ENCODE measurements at regions not wholly inside any gene's neighbourhood (a gene's known extent, or its start where the extent isn't known, plus 50 kb on each side); places are given as distances from the start of the nearest gene placed in this dataset.
A peak's percentile ranks its signal among the peaks of the same experiment; 100 is the strongest.

DNA sequence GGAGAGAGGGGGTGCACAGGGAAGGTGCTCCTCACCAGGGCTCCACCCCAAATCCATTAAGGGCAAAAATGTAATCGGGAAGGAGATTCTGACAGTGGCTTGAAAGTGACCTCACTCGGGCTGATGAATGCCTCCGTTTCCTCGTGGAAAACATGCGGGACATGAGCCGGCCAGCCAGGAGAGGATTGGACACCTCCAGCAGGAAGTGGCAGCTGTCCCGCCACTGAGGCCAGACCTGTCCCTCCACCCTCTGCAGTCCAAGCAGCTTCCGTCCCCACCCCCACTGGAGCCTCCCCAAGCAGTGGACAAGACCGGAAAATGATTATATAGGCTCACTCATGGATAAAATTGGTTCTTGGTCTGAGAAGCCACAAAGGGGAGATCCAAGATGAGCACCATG, 82.1 kb upstream of the CCL1 start:
- Histone ChIP-seq H3K27ac (ENCODE audit: low read length) (no peak overlapping the region), H3K9me3 (replicated peaks; ENCODE audit: control insufficient read depth, low read depth, low read length) (no peaks in the 10 kb centered on the region), H3K4me1 (ENCODE audit: control insufficient read depth, insufficient read depth, low read length) (no peaks in the 10 kb centered on the region), H3K36me3 (ENCODE audit: control insufficient read depth, insufficient read depth, low read length) (no peaks in the 10 kb centered on the region), H3K4me3 (ENCODE audit: low read length) (no peak overlapping the region), H3K27me3 (ENCODE audit: control insufficient read depth, insufficient read depth, low read length) (peaks cover 6% of the 10 kb centered on the region)
- no peak for DNase-seq
- WGBS (ENCODE audit: insufficient coverage) = 49% methylated on average over 5 of the region's 9 CpGs

- peaks cover 6% of the 10 kb centered on the region for H3K27me3 ChIP-seq (ENCODE audit: control insufficient read depth, insufficient read depth, low read length)
- H3K36me3 ChIP-seq (ENCODE audit: control insufficient read depth, insufficient read depth, low read length) = no peaks in the 10 kb centered on the region
- H3K9me3 ChIP-seq (replicated peaks; ENCODE audit: control insufficient read depth, low read depth, low read length) = no peaks in the 10 kb centered on the region
- no peaks in the 10 kb centered on the region for H3K4me1 ChIP-seq (ENCODE audit: control insufficient read depth, insufficient read depth, low read length)
- peak; percentile 13 for DNase-seq
- WGBS (ENCODE audit: insufficient coverage) = 50% methylated on average over 5 of the region's 12 CpGs
- no peak overlapping the region for H3K27ac ChIP-seq (ENCODE audit: low read length)
- H3K4me3 ChIP-seq (ENCODE audit: low read length) = no peak overlapping the region
Measured at GRCh38 chr17:34443619-34444469, 80.8 kb upstream of the CCL1 start.

- no peak for DNase-seq
- no peak overlapping the region for H3K27ac ChIP-seq (ENCODE audit: low read length)
- no peaks in the 10 kb centered on the region for H3K4me1 ChIP-seq (ENCODE audit: control insufficient read depth, insufficient read depth, low read length)
- H3K27me3 ChIP-seq (ENCODE audit: control insufficient read depth, insufficient read depth, low read length) = peaks cover 8% of the 10 kb centered on the region
- no peaks in the 10 kb centered on the region for H3K9me3 ChIP-seq (replicated peaks; ENCODE audit: control insufficient read depth, low read depth, low read length)
- no peaks in the 10 kb centered on the region for H3K36me3 ChIP-seq (ENCODE audit: control insufficient read depth, insufficient read depth, low read length)
- H3K4me3 ChIP-seq (ENCODE audit: low read length) = no peak overlapping the region
- 51% methylated on average over 7 of the region's 10 CpGs for WGBS (ENCODE audit: insufficient coverage)
Measured at GRCh38 chr17:34442387-34443111, 79.5 kb upstream of the CCL1 start.

DNA sequence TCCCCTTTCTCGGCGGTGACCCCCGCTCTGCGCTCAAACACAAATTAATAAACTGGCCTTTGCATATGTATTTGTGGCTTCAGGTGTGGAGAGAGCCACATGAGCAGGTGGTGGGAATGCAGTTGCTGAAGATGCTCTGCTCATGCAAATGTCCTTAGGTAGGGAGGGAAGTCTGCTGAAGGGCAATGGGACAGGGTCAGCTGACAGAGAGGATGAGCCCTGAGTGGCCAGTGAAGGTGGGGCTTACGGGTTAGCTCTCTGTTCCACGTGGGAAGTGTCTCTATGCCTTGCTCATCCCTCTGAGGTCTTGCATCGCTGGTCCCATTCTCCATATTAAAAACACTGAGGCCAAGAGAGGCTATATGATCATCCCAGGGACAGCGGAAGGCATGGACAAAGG, 74.2 kb upstream of the CCL1 start:
- Histone ChIP-seq H3K9me3 (replicated peaks; ENCODE audit: control insufficient read depth, low read depth, low read length) (no peaks in the 10 kb centered on the region), H3K27ac (ENCODE audit: low read length) (no peak overlapping the region), H3K4me3 (ENCODE audit: low read length) (no peak overlapping the region), H3K36me3 (ENCODE audit: control insufficient read depth, insufficient read depth, low read length) (no peaks in the 10 kb centered on the region), H3K4me1 (ENCODE audit: control insufficient read depth, insufficient read depth, low read length) (no peaks in the 10 kb centered on the region), H3K27me3 (ENCODE audit: control insufficient read depth, insufficient read depth, low read length) (peaks cover 6% of the 10 kb centered on the region)
- no peak for DNase-seq
- 80% methylated on average over 6 of the region's 8 CpGs for WGBS (ENCODE audit: insufficient coverage)

GRCh38 chr17:34436607-34437006, 73.6 kb upstream of the CCL1 start:
- no CpG with 5 or more reads among the region's 2 CpGs for whole genome bisulfite sequencing (ENCODE audit: insufficient coverage)

DNA sequence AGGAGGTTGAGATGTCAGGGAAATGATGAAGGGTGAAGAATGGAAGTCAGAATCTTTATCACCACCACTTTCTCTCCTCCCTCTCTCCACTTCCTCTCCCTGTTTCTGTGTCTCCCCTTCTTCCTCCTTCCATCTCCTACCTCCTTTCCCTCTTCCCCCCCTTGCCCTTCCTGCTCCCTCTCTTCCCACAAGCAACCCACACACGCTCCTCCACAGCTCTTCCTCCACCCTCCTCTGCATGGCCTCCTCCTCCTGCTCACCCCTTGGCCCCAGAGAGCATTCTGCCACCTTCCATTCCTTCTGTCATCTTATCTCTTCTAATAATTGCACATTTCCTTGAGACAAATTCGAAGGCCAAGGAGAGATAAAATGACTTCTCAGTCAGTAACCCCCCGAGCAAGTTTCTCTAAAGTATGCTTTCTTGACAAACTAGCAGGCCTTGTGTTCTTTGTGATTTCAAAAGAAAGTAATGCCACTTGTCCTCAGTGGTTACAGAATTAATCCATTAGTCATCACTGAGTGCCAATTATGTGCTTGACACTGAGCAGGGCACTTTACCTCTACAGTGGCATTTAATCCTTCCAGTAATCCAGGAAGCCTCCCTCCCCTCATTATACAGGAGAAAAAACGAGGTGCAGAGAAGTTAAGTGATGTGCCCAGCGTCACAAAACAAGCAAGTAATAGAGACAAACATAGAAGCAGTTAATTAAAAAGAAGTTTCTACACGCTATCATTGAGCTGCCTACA, 72.3 kb upstream of the CCL1 start:
- no peak overlapping the region for H3K4me3 ChIP-seq (ENCODE audit: low read length)
- H3K36me3 ChIP-seq (ENCODE audit: control insufficient read depth, insufficient read depth, low read length) = no peaks in the 10 kb centered on the region
- no peaks in the 10 kb centered on the region for H3K4me1 ChIP-seq (ENCODE audit: control insufficient read depth, insufficient read depth, low read length)
- H3K27ac ChIP-seq (ENCODE audit: low read length) = no peak overlapping the region
- no peak for DNase-seq
- no peaks in the 10 kb centered on the region for H3K9me3 ChIP-seq (replicated peaks; ENCODE audit: control insufficient read depth, low read depth, low read length)
- H3K27me3 ChIP-seq (ENCODE audit: control insufficient read depth, insufficient read depth, low read length) = peaks cover 2% of the 10 kb centered on the region
- 54% methylated on average over 2 of the region's 6 CpGs for WGBS (ENCODE audit: insufficient coverage)

More at GRCh38 chr17:34436607-34437006, 73.6 kb upstream of the CCL1 start:
- Histone ChIP-seq H3K9me3 (replicated peaks; ENCODE audit: control insufficient read depth, low read depth, low read length) (no peaks in the 10 kb centered on the region), H3K27me3 (ENCODE audit: control insufficient read depth, insufficient read depth, low read length) (peaks cover 2% of the 10 kb centered on the region), H3K36me3 (ENCODE audit: control insufficient read depth, insufficient read depth, low read length) (no peaks in the 10 kb centered on the region), H3K4me3 (ENCODE audit: low read length) (no peak overlapping the region), H3K27ac (ENCODE audit: low read length) (no peak overlapping the region), H3K4me1 (ENCODE audit: control insufficient read depth, insufficient read depth, low read length) (no peaks in the 10 kb centered on the region)
- no peak for DNase-seq

- no peaks in the 10 kb centered on the region for H3K36me3 ChIP-seq (ENCODE audit: control insufficient read depth, insufficient read depth, low read length)
- WGBS (ENCODE audit: insufficient coverage) = 81% methylated on average over 2 of the region's 4 CpGs
- H3K4me3 ChIP-seq (ENCODE audit: low read length) = no peak overlapping the region
- H3K4me1 ChIP-seq (ENCODE audit: control insufficient read depth, insufficient read depth, low read length) = no peaks in the 10 kb centered on the region
- DNase-seq = peak; percentile 67
- no peaks in the 10 kb centered on the region for H3K9me3 ChIP-seq (replicated peaks; ENCODE audit: control insufficient read depth, low read depth, low read length)
- peaks cover 4% of the 10 kb centered on the region for H3K27me3 ChIP-seq (ENCODE audit: control insufficient read depth, insufficient read depth, low read length)
- H3K27ac ChIP-seq (ENCODE audit: low read length) = no peak overlapping the region
Measured at GRCh38 chr17:34434052-34434451, 71.0 kb upstream of the CCL1 start.

DNA sequence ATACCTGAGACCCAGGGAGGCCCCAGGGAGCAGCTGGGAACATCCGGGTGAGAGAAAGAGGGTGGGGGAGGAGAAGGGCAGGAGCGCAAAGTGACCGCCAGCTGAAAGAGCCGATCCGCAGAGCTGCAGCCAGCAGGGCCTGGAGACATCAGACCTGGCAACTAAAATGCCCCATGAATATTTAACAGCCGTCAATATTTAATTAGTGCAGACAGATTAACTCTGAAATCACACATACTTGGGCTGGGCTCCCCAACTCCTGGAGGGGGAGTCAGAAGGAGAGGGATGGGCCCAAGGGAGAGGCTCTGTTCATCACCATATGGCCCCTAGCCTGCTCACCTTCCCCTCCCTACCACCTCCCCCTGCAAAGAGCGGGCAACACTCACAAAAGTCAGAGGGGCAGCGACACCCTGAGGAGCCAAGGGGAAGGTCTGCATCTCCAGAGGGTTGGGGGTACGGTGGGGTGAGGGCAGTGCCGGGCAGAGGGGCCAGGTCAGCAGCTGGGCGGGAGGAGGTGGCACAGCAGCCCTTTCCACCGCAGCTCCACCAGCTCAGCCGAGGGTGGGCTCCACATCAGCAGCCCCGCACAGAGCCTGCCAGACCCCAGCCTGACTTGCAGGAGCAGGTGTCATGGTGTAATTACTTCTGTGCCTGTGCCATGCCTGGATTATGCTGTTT, 61.9 kb upstream of the CCL1 start:
- H3K27ac ChIP-seq (ENCODE audit: low read length) = no peak overlapping the region
- DNase-seq = no peak
- H3K4me1 ChIP-seq (ENCODE audit: control insufficient read depth, insufficient read depth, low read length) = no peaks in the 10 kb centered on the region
- 22% methylated on average over 3 of the region's 14 CpGs for WGBS (ENCODE audit: insufficient coverage)
- no peaks in the 10 kb centered on the region for H3K9me3 ChIP-seq (replicated peaks; ENCODE audit: control insufficient read depth, low read depth, low read length)
- no peaks in the 10 kb centered on the region for H3K36me3 ChIP-seq (ENCODE audit: control insufficient read depth, insufficient read depth, low read length)
- no peak overlapping the region for H3K4me3 ChIP-seq (ENCODE audit: low read length)
- H3K27me3 ChIP-seq (ENCODE audit: control insufficient read depth, insufficient read depth, low read length) = peaks cover 41% of the 10 kb centered on the region

DNA sequence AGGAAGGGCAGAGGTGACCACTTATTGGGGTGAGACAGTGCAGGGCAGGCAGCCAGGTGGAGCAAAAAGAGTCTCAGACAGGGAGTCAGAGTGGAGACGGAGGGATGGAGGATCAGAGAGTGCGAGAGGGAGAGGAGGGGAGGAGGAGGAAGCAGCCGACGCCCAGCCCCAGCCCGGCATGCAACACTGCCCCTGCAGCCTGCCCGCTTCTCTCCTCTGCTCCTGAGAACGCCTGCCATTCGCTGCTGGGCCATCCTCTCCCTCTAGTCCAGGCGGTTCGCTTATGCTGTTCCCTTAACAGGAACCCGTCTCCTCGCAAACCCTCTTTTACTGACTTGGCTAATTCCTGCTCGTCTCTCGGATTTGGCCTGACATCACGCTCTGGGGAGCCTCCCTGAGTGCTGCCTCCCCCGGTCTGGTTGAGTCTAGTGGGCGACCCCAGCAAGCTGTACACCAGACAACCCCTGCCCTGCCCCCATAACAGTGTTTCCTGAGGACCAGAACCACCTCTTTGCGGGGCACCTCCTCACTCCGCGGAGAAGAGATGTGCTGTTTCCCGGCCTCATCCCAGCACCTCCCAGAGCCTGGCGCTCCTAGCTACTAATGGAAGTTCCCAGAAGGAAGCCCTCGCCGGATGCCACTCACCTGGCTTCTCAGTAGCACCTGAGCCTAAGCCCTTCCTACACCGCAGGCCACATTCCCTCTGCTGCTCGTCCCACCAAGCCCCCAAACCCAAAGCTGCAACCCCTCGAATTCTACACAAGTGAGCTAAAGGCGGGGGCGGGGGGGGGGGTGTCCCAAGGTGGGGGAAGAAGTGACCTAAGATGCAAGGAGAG, 61.2 kb upstream of the CCL1 start:
- DNase-seq = no peak
- Histone ChIP-seq H3K4me1 (ENCODE audit: control insufficient read depth, insufficient read depth, low read length) (no peaks in the 10 kb centered on the region), H3K4me3 (ENCODE audit: low read length) (no peak overlapping the region), H3K27me3 (ENCODE audit: control insufficient read depth, insufficient read depth, low read length) (peaks cover 39% of the 10 kb centered on the region), H3K36me3 (ENCODE audit: control insufficient read depth, insufficient read depth, low read length) (no peaks in the 10 kb centered on the region), H3K27ac (ENCODE audit: low read length) (no peak overlapping the region), H3K9me3 (replicated peaks; ENCODE audit: control insufficient read depth, low read depth, low read length) (no peaks in the 10 kb centered on the region)
- WGBS (ENCODE audit: insufficient coverage) = 5% methylated on average over 20 of the region's 29 CpGs
